NT2/D1 (cell line): ENCODE measurements at regions not wholly inside any gene's neighbourhood (a gene's known extent, or its start where the extent isn't known, plus 50 kb on each side); places are given as distances from the start of the nearest gene placed in this dataset.

Experiments
- SUZ12 ChIP-seq: IDR thresholded peaks from 2 replicates; pipeline ENCODE4 v1.6.1; 2011; ENCODE audit not compliant: insufficient read length, insufficient read depth; ENCODE audit errors: extremely low read depth
- YY1 ChIP-seq: IDR thresholded peaks from 2 replicates; pipeline ENCODE4 v1.6.1; 2011; ENCODE audit not compliant: insufficient read length, insufficient read depth
- ZNF274 ChIP-seq: IDR thresholded peaks from 2 replicates; pipeline ENCODE4 v1.6.1; 2011; ENCODE audit warnings: mild to moderate bottlenecking, low read depth, low read length

DNA sequence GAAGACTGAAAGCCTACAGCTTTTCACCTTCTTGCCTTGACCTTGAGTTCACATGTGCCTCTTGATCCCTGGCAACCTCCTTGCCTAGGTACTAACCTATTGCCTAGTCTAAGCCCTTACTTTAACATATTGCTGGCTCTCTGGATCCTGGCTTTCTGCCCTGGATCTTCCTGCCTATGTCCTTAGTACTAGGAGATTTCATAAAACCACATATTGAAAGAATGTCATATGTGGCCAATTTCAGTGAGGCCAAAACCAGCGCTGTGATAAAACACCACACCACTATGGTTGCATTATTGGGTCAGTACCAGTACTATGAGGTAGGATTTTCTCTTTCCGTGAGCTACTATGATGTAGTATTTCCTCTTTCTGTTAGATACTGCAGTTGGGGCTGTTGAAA is 80.4 kb downstream of the CT47B1 start:
- no peak for TF ChIP-seq ZNF274
- no peak for TF ChIP-seq SUZ12
- no peak for TF ChIP-seq YY1
